Stimulated activated naive B cell treated with anti-CD40 and anti-IgM and Interleukin-4, amounts not matched to agents 10 μg/mL and 1 μg/mL and 100 μg/mL, for 72 hours (primary cell): ENCODE measurements at regions not wholly inside any gene's neighbourhood (a gene's known extent, or its start where the extent isn't known, plus 50 kb on each side); places are given as distances from the start of the nearest gene placed in this dataset.

Experiments used
- ATAC-seq, 2 donors: fragments of 150-1000 bp; cut with Tn5 transposase; replicated peaks; 2 replicates each; pipeline ENCODE4 v1.10.0; 2021; ENCODE audit warnings: moderate library complexity in 1 of 2
- DNase-seq: peaks from one replicate; pipeline ENCODE4 v3.0.0; 2021
- H3K27ac Mint-ChIP-seq: one replicate; pipeline ENCODE4 v1.8.0; 2022; ENCODE audit warnings: mild to moderate bottlenecking, mixed read lengths
- H3K27me3 Mint-ChIP-seq, 2 donors: one replicate each; pipeline ENCODE4 v1.8.0; 2022; ENCODE audit warnings: mixed read lengths in 2 of 2
- H3K36me3 Mint-ChIP-seq, 2 donors: one replicate each; pipeline ENCODE4 v1.8.0; 2022; ENCODE audit warnings: mixed read lengths in 2 of 2, mild to moderate bottlenecking in 1 of 2
- H3K4me1 Mint-ChIP-seq, 2 donors: one replicate each; pipeline ENCODE4 v1.8.0; 2022; ENCODE audit warnings: mixed read lengths in 2 of 2, mild to moderate bottlenecking in 1 of 2
- H3K4me3 Mint-ChIP-seq, 2 donors: one replicate each; pipeline ENCODE4 v1.8.0; 2022; ENCODE audit warnings: mild to moderate bottlenecking in 2 of 2, mixed read lengths in 2 of 2, moderate library complexity in 1 of 2
- H3K9me3 Mint-ChIP-seq, 2 donors: one replicate each; pipeline ENCODE4 v1.8.0; 2022; ENCODE audit warnings: mixed read lengths in 2 of 2, mild to moderate bottlenecking in 1 of 2

DNA sequence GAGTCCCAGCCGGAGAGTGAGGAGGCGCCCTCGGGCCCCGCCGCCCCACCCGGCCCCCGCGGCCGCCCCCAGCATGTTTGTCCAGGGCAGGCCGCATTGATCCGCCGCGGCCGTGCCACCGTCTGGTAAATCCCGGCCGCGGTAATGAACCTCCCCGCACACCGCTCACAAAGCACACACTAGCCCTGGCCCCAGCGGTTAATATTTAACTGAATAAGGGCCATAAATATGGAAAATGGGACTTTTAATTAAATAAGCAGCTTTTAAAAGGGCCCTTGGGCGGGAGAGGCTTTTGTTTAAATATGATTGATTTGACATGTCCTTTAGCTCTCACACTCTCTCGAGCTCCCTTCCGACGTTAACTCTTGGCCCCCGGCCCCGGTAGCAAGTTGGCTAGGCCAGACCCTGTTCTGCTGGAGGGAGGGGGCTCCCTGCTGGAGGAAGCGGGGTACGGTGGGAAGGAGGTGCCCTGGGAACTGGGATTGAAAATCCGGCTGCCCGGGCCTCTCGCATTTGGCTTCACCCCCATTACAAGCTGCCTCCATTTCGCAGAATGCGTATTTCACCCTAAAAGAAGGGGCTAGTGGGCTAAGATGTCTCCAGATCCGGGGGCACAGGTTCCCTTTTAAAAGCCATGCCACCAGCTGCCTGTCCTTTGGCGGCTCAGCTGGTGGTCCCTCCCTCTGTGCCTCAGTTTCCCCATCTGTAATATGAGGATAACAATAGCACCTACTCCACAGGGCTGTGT, 199.8 kb downstream of the RBM19 start:
- DNase-seq (no peak), ATAC-seq (no peak)
- H3K9me3 Mint-ChIP-seq, result peaks cover 2 to 6% of the 10 kb centered on the region in 2 donors
- no peak overlapping the region for H3K27ac Mint-ChIP-seq
- no peak overlapping the region for H3K4me3 Mint-ChIP-seq
- peaks cover 34 to 52% of the 10 kb centered on the region in 2 donors for H3K27me3 Mint-ChIP-seq
- H3K36me3 Mint-ChIP-seq, result no peaks in the 10 kb centered on the region
- H3K4me1 Mint-ChIP-seq, result no peaks in the 10 kb centered on the region

DNA sequence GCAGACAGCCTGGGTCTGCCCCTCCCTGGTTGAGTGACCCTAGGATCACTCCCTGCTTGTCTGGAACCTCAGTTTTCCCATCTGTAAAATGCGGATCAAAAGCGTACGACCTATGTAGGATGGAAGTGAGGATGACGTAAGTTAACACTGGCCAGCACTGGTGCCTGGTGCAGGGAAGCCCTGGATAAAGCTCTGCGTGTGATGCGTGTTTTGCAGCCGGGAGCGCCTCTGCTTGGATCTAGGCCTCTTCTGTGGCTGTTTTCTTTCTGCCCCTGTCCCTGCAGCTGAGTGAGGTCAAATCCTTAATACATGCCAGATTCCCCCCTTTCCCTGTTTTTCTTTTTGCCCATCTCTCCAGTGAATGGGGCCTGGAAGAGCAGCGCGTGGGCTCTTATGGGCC, 201.5 kb downstream of the RBM19 start:
- peaks cover 34 to 53% of the 10 kb centered on the region in 2 donors for H3K27me3 Mint-ChIP-seq
- ATAC-seq, result no peak
- peaks cover 2 to 6% of the 10 kb centered on the region in 2 donors for H3K9me3 Mint-ChIP-seq
- H3K27ac Mint-ChIP-seq, result no peak overlapping the region
- H3K4me3 Mint-ChIP-seq, result no peak overlapping the region
- H3K4me1 Mint-ChIP-seq, result no peaks in the 10 kb centered on the region
- no peak for DNase-seq
- no peaks in the 10 kb centered on the region for H3K36me3 Mint-ChIP-seq

DNA sequence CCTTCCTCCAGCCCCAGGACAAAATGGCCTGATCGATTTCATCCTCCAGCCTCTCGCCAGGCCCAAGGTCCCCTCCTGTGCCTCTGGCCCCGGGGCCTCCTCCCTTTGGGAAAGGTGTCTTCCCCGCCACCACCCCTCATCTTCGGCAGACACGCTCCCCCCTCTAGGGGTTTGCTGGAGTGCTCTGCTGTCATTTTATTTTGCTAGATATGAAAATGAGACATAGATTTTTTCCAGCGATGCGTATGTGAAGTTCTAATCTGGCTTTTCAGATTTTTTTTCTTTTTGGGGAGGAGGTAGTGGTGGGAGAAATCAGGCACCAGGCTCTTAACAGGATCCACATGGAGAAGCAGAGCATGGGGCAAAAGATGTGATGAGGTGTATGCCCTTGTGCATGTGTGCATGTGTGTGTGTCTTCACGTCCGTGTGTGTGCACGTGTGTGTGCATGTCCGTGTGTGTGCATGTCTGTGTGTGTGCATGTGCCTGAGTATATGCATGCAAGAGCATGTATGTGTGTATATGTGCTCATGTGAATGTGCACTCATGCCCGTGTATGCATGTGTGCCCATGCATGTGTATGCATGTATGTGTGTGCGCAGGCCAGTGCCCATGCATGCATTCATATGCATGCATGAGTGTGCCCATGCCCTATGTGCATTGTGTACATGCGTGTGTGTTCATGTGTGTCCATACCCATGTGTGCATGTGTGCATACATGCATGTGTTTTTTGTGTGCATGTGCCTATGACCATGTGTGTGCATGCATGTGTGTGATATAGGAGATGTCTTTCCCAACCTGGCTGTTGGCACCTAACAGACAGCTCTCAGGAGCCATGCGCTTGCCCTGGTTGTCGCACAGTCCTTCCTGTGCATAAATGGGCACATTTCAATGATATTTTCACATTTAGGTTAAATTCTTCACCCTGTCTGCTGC, 203.0 kb downstream of the RBM19 start:
- Mint-ChIP-seq H3K9me3 (peaks cover 2 to 6% of the 10 kb centered on the region in 2 donors), H3K27ac (no peak overlapping the region), H3K27me3 (peaks cover 29 to 50% of the 10 kb centered on the region in 2 donors), H3K4me1 (no peaks in the 10 kb centered on the region), H3K4me3 (no peak overlapping the region), H3K36me3 (no peaks in the 10 kb centered on the region)
- DNase-seq (no peak), ATAC-seq (no peak)

DNA sequence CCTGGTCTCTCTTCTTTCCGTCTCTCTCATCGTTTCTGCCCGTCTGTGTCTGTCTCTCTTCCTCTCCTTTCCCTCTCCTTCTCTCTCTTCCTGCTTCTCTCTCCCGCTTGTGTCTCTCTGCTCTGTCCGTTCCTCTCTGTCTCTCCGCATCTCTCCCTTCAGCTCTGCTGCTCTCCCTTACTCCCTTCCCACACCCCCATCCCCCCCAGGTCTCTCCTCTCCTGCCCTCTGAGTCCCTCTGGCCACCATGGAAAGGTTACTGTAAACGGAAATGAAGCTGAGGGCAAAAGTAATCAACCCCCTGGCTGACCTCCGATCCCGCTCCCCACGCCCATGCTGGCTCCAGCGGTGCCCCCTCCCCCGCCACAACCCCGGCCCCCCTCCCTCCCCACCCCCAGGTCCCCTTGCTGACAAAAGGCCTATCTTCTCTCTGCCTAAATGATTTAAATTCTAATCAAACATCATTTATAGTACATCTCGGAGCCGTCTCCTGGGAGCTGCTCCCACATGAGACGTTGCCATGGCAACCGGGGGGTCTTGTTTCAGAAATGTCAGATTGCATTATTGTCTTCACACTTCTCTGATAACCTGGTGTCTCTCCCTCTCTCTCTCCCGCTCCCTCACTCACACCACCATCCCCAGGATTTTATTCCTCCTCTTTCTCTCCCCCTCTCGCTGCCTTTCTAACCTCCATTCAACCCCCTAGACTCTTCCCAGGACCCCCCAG, 203.8 kb downstream of the RBM19 start:
- Mint-ChIP-seq H3K27ac (no peak overlapping the region), H3K36me3 (no peaks in the 10 kb centered on the region), H3K4me3 (no peak overlapping the region), H3K9me3 (peaks cover 3 to 6% of the 10 kb centered on the region in 2 donors), H3K4me1 (no peaks in the 10 kb centered on the region), H3K27me3 (peaks cover 27 to 50% of the 10 kb centered on the region in 2 donors)
- ATAC-seq, result no peak
- no peak for DNase-seq

DNA sequence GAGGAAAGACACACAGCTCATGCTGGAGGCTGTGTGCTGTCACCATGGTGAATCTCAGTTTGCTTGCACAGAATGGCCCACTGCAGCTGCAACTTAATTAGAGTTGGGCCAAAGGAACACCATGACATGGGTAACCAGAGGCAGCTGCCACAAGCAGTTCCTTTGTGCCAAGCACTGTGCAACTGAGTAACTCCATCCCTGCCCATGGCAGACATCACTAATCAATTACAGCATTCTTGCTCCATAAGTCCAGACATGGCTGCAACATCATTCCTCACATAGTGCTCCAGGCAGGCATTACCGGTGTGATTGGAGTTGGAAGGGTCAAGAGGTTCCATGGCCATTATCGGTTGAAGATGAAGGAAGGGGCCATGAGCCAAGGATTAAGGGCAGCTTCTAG, 207.0 kb downstream of the RBM19 start:
- ATAC-seq (no peak), DNase-seq (no peak)
- no peak overlapping the region for H3K27ac Mint-ChIP-seq
- peaks cover 0 to 3% of the 10 kb centered on the region in 2 donors for H3K9me3 Mint-ChIP-seq
- H3K36me3 Mint-ChIP-seq, result no peaks in the 10 kb centered on the region
- H3K4me1 Mint-ChIP-seq, result no peaks in the 10 kb centered on the region
- no peak overlapping the region for H3K4me3 Mint-ChIP-seq
- peaks cover 25 to 51% of the 10 kb centered on the region in 2 donors for H3K27me3 Mint-ChIP-seq

DNA sequence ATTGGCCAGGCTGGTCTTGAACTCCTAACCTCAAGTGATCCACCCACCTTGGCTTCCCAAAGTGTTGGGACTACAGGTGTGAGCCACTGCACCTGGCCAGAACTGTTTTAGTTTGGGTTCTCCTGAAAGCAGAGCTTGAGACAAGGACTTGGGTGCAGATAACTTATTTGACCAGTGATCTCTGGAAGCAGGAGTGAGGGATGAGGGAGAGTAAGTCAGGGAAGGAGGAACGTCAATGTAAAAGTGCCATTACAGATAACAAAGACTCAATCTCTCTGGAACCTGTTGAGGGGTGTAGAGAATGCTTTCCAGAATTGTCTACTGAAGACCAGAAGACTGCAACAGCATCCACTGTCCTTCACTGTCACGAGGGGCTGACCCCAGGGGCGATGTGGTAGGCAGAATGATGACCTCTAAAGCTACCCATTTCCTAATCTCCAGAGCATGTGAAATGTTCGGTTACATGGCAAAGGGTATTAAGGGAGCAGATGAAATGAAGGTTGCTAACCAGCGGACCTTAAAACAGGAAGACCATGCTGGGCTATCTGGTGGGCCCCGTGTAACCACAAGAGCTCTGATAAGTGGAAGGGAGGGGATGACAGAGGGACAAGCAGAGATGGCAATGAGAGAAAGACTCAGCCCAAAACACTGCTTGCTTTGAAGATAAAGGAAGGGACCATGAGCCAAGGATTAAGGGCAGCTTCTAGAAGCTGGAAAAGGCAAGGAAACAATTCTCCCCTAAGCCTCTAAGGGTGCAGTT, 207.8 kb downstream of the RBM19 start:
- ATAC-seq, result no peak
- H3K27me3 Mint-ChIP-seq, result peaks cover 31 to 57% of the 10 kb centered on the region in 2 donors

DNA sequence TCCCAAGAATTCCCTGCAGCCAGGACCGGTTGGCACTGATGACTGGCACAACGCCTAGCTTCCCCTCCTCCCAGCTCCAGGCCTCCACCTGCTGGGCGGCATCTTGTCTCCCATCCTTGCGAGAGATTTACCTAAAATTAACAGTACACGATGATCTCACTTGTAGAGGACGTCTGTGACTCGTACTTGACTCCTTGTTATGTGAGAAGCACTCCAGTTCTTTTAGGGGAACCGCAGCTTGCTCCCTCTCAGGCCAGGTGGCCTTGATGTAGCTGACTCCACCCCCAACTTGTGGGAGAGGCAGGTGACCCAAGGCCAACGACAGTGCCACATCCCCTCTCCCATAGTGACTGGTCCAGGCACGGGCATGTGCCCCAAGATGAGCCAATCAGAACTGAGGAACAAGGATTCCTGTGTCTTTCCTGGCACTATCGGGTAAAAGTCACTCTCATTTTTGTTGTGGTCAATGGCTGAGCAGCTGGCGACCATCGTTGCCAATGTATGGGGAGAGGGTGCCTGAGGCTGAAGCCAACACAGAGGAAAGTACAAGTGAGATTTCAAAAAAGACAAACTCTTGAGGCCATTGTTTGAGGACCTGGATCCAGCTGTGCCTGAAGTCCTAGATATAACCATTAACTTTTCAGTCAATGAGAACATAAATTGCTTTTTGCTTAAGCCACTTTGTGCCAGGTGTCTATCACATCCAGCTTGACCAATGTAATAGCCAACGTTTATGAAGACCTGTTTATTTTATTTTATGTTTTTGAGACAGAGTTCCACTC, 208.7 kb downstream of the RBM19 start:
- peaks cover 21 to 54% of the 10 kb centered on the region in 2 donors for H3K27me3 Mint-ChIP-seq
- peaks cover 0 to 3% of the 10 kb centered on the region in 2 donors for H3K9me3 Mint-ChIP-seq

More for the DNA sequence above, 207.8 kb downstream of the RBM19 start:
- peaks cover 0 to 3% of the 10 kb centered on the region in 2 donors for H3K9me3 Mint-ChIP-seq
- no peaks in the 10 kb centered on the region for H3K4me1 Mint-ChIP-seq
- H3K27ac Mint-ChIP-seq, result no peak overlapping the region
- H3K36me3 Mint-ChIP-seq, result no peaks in the 10 kb centered on the region
- H3K4me3 Mint-ChIP-seq, result no peak overlapping the region
- no peak for DNase-seq

DNA sequence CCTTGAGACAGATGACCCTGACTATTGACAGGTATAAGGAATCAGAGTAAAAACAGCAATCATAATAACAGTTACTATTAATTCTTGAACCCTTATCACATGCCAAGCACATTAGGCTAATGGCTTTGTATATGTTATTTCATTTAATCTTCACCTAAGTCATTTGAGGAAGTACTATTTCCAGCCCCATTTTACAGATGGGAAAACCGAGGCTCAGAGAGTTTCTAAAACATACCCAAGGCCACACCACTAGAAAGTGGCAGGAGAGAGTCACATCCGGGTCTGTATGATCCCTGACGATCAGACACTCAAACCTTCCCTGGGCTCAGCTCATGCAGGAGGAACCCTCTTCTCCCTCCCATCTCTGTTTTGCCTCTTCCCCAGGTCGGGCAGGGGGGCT, 209.5 kb downstream of the RBM19 start:
- ATAC-seq (no peak), DNase-seq (no peak)
- peaks cover 0 to 3% of the 10 kb centered on the region in 2 donors for H3K9me3 Mint-ChIP-seq
- peaks cover 15 to 47% of the 10 kb centered on the region in 2 donors for H3K27me3 Mint-ChIP-seq
- no peak overlapping the region for H3K4me3 Mint-ChIP-seq
- H3K4me1 Mint-ChIP-seq, result no peaks in the 10 kb centered on the region
- no peak overlapping the region for H3K27ac Mint-ChIP-seq
- no peaks in the 10 kb centered on the region for H3K36me3 Mint-ChIP-seq

More for the DNA sequence above, 208.7 kb downstream of the RBM19 start:
- Mint-ChIP-seq H3K4me1 (no peaks in the 10 kb centered on the region), H3K36me3 (no peaks in the 10 kb centered on the region), H3K4me3 (no peak overlapping the region), H3K27ac (no peak overlapping the region)
- ATAC-seq, result no peak
- no peak for DNase-seq

DNA sequence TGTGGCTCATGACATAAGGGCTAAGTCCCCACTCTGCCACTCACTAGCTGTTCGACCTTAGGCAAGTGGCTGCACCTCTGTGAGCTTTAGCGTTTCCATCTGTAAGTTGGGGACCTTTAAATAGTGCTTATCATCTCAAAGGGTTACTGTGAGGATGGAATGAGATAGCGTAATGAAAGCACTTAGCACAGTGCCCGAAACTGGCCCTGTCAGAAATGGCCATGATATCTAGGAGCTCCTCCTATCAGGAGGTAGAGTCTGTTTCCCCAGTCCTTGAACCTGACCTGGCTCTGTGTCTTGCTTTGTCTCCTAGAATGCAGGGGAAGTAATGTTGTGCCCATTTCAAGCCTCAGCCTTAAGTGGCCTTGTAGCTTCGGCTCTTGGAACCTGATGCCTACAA, 211.0 kb downstream of the RBM19 start:
- ATAC-seq (no peak), DNase-seq (no peak)
- H3K4me1 Mint-ChIP-seq, result no peaks in the 10 kb centered on the region
- H3K9me3 Mint-ChIP-seq, result peaks cover 0 to 3% of the 10 kb centered on the region in 2 donors
- no peak overlapping the region for H3K4me3 Mint-ChIP-seq
- peaks cover 15 to 47% of the 10 kb centered on the region in 2 donors for H3K27me3 Mint-ChIP-seq
- H3K36me3 Mint-ChIP-seq, result no peaks in the 10 kb centered on the region
- H3K27ac Mint-ChIP-seq, result no peak overlapping the region

DNA sequence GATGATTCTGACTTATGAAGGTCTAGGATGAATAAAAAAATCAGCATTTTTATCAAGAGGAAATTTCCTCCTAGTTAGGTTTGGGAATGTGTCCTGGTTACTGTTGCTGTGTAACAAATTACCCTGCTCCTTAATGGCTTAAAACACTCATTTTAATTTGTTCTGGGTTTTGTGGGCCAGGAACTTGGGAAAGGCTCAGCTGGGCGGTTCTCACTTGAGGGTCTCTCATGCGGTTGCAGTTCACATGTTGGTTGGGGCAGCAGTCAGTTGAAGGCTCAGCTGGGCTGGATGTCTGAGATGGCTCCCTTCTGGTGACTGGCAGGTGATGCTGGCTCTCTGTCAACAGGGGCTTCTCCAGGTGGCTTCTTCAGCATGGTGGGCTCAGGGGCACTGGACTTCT, 214.6 kb downstream of the RBM19 start:
- H3K27ac Mint-ChIP-seq, result no peak overlapping the region
- H3K9me3 Mint-ChIP-seq, result peaks cover 0 to 2% of the 10 kb centered on the region in 2 donors
- DNase-seq, result no peak
- H3K4me3 Mint-ChIP-seq, result no peak overlapping the region
- no peaks in the 10 kb centered on the region for H3K4me1 Mint-ChIP-seq
- H3K36me3 Mint-ChIP-seq, result no peaks in the 10 kb centered on the region
- no peak for ATAC-seq
- H3K27me3 Mint-ChIP-seq, result peaks cover 16 to 46% of the 10 kb centered on the region in 2 donors

DNA sequence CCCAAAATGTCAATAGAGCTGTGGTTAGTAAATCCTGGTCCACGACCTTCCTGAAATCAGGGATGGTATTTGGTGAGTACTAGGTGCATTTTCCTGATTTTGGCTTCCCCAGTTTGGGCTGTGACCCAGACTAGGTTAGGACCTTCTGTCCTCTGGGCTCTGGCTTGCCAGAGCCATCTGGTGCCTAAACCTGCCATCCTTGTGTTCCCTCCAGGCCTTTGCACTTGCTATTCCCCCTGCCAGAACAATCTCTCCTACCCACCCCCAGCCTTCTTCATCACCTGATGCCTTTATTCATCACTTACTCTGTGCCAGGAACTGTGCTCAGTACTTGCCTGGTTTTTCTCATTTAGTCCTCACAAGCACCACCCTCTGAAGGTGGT, 216.7 kb downstream of the RBM19 start:
- DNase-seq, result no peak
- Mint-ChIP-seq H3K27ac (no peak overlapping the region), H3K4me3 (no peak overlapping the region), H3K4me1 (no peaks in the 10 kb centered on the region), H3K27me3 (peaks cover 19 to 48% of the 10 kb centered on the region in 2 donors), H3K9me3 (peaks cover 0 to 2% of the 10 kb centered on the region in 2 donors), H3K36me3 (no peaks in the 10 kb centered on the region)
- no peak for ATAC-seq

DNA sequence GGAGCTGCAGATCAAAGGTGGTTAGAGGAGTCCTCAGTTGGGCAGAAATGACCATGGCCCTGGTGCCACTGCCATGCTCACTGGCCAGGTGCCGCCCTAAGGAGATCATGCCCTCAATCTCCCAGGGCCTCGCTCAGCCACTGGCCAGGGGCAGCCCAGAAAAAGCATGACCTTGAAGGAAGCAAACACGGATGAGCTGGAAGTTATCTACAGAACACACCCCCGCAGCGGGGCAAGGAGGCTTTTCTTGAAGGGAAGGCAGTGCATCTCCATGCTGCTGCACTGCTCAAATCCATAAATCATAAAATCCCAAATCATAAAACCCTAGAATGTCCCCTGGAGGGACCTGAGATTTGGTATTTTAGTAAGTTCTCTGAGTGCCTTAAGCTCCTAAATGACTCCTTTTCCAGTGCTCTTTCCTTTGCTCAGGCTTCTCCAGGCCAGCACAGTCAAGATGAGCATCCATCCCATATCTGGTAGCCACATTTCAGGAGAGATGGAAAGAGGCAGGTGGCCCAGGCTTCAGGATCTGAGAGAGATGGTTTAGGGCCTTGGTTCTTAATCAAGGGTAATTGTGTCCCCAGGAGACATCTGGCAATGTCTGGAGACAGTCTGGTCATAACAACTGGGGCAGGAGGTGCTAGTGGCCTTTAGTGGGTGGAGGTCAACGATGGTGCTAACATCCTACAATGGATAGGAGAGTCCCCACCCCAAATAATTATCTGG, 217.3 kb downstream of the RBM19 start:
- ATAC-seq, result no peak
- Mint-ChIP-seq H3K27ac (no peak overlapping the region), H3K4me3 (no peak overlapping the region), H3K9me3 (peaks cover 0 to 2% of the 10 kb centered on the region in 2 donors), H3K27me3 (peaks cover 14 to 44% of the 10 kb centered on the region in 2 donors), H3K4me1 (no peaks in the 10 kb centered on the region), H3K36me3 (no peaks in the 10 kb centered on the region)
- no peak for DNase-seq
